Keratinocyte (primary cell): ENCODE measurements at regions not wholly inside any gene's neighbourhood (a gene's known extent, or its start where the extent isn't known, plus 50 kb on each side); places are given as distances from the start of the nearest gene placed in this dataset.

Experiments used
- DNase-seq: peaks from one replicate; pipeline ENCODE4 v3.0.0-alpha.2; 2011; ENCODE audit warnings: low read depth, missing footprints, low spot score
- FAIRE-seq: peaks from 2 replicates; lab custom pipeline; 2011; peaks lifted over from hg19 to GRCh38; lab: Jason Lieb, UNC
- H2AFZ ChIP-seq: 2 replicates; pipeline ENCODE4 v1.6.0; 2012; ENCODE audit warnings: low read length, control low read depth, inconsistent platforms; ENCODE audit not compliant: control insufficient read depth
- H3K27ac ChIP-seq: 2 replicates; pipeline ENCODE4 v1.5.1; 2011; ENCODE audit warnings: low read length; ENCODE audit not compliant: control insufficient read depth, insufficient read depth
- H3K27me3 ChIP-seq: 3 replicates; pipeline ENCODE4 v1.6.0; 2011; ENCODE audit warnings: low read length; ENCODE audit not compliant: control insufficient read depth, insufficient read depth; ENCODE audit errors: extremely low read depth
- H3K36me3 ChIP-seq, 2 experiments: 2 replicates in 1 of 2; 3 replicates in 1 of 2; pipeline ENCODE4 v1.5.1; 2011; ENCODE audit warnings: low read length in 2 of 2, mild to moderate bottlenecking in 1 of 2; ENCODE audit not compliant: control insufficient read depth in 2 of 2, insufficient read depth in 2 of 2; ENCODE audit errors: extremely low read depth in 1 of 2
- H3K4me1 ChIP-seq: 3 replicates; pipeline ENCODE4 v1.5.1; 2011; ENCODE audit warnings: low read length; ENCODE audit not compliant: control insufficient read depth, insufficient read depth; ENCODE audit errors: extremely low read depth
- H3K4me2 ChIP-seq: 3 replicates; pipeline ENCODE4 v1.6.0; 2011; ENCODE audit warnings: low read depth, low read length; ENCODE audit not compliant: control insufficient read depth, insufficient read depth; ENCODE audit errors: extremely low read depth
- H3K4me3 ChIP-seq, 3 experiments: fragments of 200-600 bp in 1 of 3; sonication (generic) in 1 of 3; 2 replicates in 2 of 3; 3 replicates in 1 of 3; pipeline ENCODE4 v1.5.1; 2011 to 2016; ENCODE audit warnings: low read length in 3 of 3, mild to moderate bottlenecking in 3 of 3, control low read depth in 2 of 3, inconsistent platforms in 1 of 3, low read depth in 1 of 3, mixed read lengths in 1 of 3, mixed run types in 1 of 3, moderate library complexity in 1 of 3; ENCODE audit not compliant: control insufficient read depth in 2 of 3, insufficient read depth in 2 of 3; ENCODE audit errors: extremely low read depth in 1 of 3
- H3K79me2 ChIP-seq: 2 replicates; pipeline ENCODE4 v1.6.0; 2012; ENCODE audit warnings: low read length; ENCODE audit not compliant: control insufficient read depth, insufficient read depth
- H3K9ac ChIP-seq: 3 replicates; pipeline ENCODE4 v1.6.0; 2011; ENCODE audit warnings: low read length; ENCODE audit not compliant: control insufficient read depth, insufficient read depth; ENCODE audit errors: extremely low read depth
- H3K9me1 ChIP-seq: 3 replicates; pipeline ENCODE4 v1.6.0; 2011; ENCODE audit warnings: low read length; ENCODE audit not compliant: control insufficient read depth, insufficient read depth; ENCODE audit errors: extremely low read depth
- H3K9me3 ChIP-seq: 2 replicates; pipeline ENCODE4 v1.5.1; 2012; ENCODE audit warnings: low read depth, low read length; ENCODE audit not compliant: control insufficient read depth
- H4K20me1 ChIP-seq: 3 replicates; pipeline ENCODE4 v1.6.0; 2011; ENCODE audit warnings: low read length; ENCODE audit not compliant: control insufficient read depth, insufficient read depth; ENCODE audit errors: extremely low read depth
- EZH2 ChIP-seq: IDR thresholded peaks from one replicate; pipeline ENCODE4 v1.6.1; 2012; ENCODE audit warnings: inconsistent platforms, mild to moderate bottlenecking, low read length, moderate library complexity
- dilution Hi-C: fragments of 300-500 bp; cut with MboI; formaldehyde crosslinking; loops from one replicate; pipeline ENCODE4 v1.7.0; 2020; ENCODE audit warnings: low sequenced_read_pairs; ENCODE audit not compliant: extremely low pct_ligation_motif_present
- TF ChIP-seq, protein P1 (sequence below), 3 experiments: IDR thresholded peaks in 1 of 3; conservative IDR thresholded peaks in 1 of 3; optimal IDR thresholded peaks in 1 of 3; 2 replicates in 2 of 3; 3 replicates in 1 of 3; pipeline versions ENCODE3 to v1.5.1; 2011; ENCODE audit warnings: low read length in 3 of 3, mild to moderate bottlenecking in 3 of 3, moderate library complexity in 2 of 3, control low read depth in 1 of 3, inconsistent platforms in 1 of 3; ENCODE audit not compliant: insufficient read depth in 2 of 3; ENCODE audit errors: extremely low read depth in 1 of 3

DNA sequence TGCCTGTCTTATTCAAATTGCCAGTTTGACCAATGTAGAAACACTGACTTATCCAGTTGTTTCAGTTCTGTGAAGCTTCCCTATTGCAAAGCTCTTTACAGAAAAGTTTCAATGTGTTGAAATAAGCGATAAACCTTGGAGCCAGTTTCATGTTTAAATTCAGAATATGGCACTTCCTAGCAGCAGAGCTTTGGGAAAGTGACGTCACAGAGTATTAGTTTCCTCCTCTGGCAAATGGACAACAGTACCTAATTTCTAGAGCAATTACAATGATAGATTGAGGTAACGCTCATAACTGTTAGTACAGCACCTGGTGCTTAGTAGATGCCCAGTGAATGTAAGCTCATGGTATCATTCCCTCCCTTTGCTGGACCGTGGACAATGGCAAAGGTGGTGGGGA is 527.5 kb upstream of the DAB1 start:
- Histone ChIP-seq H2AFZ (no peak overlapping the region), H3K79me2 (no peaks in the 10 kb centered on the region), H3K9me1 (no peaks in the 10 kb centered on the region), H3K4me3 (no peak overlapping the region), H3K9ac (no peak overlapping the region), H3K27ac (no peak overlapping the region), H3K27me3 (no peaks in the 10 kb centered on the region), H3K4me1 (no peaks in the 10 kb centered on the region), H4K20me1 (no peaks in the 10 kb centered on the region), H3K9me3 (no peaks in the 10 kb centered on the region), H3K4me2 (no peak overlapping the region), H3K36me3 (no peaks in the 10 kb centered on the region)
- TF ChIP-seq, protein P1, sequence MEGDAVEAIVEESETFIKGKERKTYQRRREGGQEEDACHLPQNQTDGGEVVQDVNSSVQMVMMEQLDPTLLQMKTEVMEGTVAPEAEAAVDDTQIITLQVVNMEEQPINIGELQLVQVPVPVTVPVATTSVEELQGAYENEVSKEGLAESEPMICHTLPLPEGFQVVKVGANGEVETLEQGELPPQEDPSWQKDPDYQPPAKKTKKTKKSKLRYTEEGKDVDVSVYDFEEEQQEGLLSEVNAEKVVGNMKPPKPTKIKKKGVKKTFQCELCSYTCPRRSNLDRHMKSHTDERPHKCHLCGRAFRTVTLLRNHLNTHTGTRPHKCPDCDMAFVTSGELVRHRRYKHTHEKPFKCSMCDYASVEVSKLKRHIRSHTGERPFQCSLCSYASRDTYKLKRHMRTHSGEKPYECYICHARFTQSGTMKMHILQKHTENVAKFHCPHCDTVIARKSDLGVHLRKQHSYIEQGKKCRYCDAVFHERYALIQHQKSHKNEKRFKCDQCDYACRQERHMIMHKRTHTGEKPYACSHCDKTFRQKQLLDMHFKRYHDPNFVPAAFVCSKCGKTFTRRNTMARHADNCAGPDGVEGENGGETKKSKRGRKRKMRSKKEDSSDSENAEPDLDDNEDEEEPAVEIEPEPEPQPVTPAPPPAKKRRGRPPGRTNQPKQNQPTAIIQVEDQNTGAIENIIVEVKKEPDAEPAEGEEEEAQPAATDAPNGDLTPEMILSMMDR (optimal IDR thresholded peaks at IDR 0.05 in 1 of 3, IDR thresholded peaks at IDR 0.05 in 1 of 3, conservative IDR thresholded peaks at IDR 0.05 in 1 of 3; ENCODE audit: extremely low read depth in 1 of 3, insufficient read depth in 2 of 3, low read length in 3 of 3), result no peak
- TF ChIP-seq EZH2, result no peak
- DNase-seq (no peak), FAIRE-seq (no peak)
- dilution Hi-C loops, result no loop called here

DNA sequence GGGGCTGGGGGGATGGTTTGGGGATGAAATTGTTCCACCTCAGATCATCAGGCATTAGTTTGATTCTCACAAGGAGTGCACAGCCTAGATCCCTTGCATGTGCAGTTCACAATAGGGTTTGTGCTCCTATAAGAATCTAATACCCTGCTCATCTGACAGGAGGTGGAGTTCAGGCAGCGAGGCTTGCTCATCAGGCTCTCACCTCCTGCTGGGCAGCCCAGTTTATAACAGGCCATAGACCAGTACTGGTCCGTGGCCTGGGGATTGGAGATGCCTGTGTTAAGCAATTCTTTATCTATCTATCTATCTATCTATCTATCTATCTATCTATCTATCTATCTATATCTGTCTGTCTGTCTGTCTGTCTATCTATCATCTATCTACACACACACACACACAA is 525.3 kb upstream of the DAB1 start:
- Histone ChIP-seq H4K20me1 (no peaks in the 10 kb centered on the region), H3K9me3 (no peaks in the 10 kb centered on the region), H3K9ac (no peak overlapping the region), H3K27ac (no peak overlapping the region), H2AFZ (no peak overlapping the region), H3K4me2 (no peak overlapping the region), H3K9me1 (no peaks in the 10 kb centered on the region), H3K4me3 (no peak overlapping the region), H3K79me2 (no peaks in the 10 kb centered on the region), H3K36me3 (no peaks in the 10 kb centered on the region), H3K4me1 (no peaks in the 10 kb centered on the region), H3K27me3 (no peaks in the 10 kb centered on the region)
- dilution Hi-C loops, result no loop called here
- TF ChIP-seq EZH2, result no peak
- TF ChIP-seq, protein P1 (optimal IDR thresholded peaks at IDR 0.05 in 1 of 3, IDR thresholded peaks at IDR 0.05 in 1 of 3, conservative IDR thresholded peaks at IDR 0.05 in 1 of 3; ENCODE audit: extremely low read depth in 1 of 3, insufficient read depth in 2 of 3, low read length in 3 of 3), result no peak
- no peak for DNase-seq
- FAIRE-seq, result no peak
